BJ (cell line): ENCODE measurements at regions not wholly inside any gene's neighbourhood (a gene's known extent, or its start where the extent isn't known, plus 50 kb on each side); places are given as distances from the start of the nearest gene placed in this dataset.
"Not testable (repeated sequence)": the region's sequence is repeated elsewhere in the genome, so short reads cannot be mapped to it uniquely, and the experiment has no call there.

Experiments
- CTCF ChIA-PET: fragments of 350-600 bp; formaldehyde crosslinking; extraction: SDS; loops from one replicate; lab custom pipeline; 2021; ENCODE audit warnings: antibody characterized with exemption, inconsistent platforms; lab: Yijun Ruan, JAX
- POLR2A ChIA-PET: fragments of 300-600 bp; sonication (Branson Sonifier 250); formaldehyde crosslinking; extraction: SDS; loops from one replicate; lab custom pipeline; 2021; ENCODE audit warnings: antibody characterized with exemption; lab: Charles Lee
- DNase-seq: peaks from one replicate; pipeline ENCODE4 v3.0.0-alpha.2; 2011; ENCODE audit warnings: low read depth
- H3K27me3 ChIP-seq: 2 replicates; pipeline ENCODE4 v1.6.0; 2011; ENCODE audit warnings: low read length; ENCODE audit not compliant: control insufficient read depth, insufficient read depth
- H3K36me3 ChIP-seq: 2 replicates; pipeline ENCODE4 v1.5.1; 2011; ENCODE audit warnings: low read length; ENCODE audit not compliant: control insufficient read depth, insufficient read depth
- H3K4me3 ChIP-seq: 2 replicates; pipeline ENCODE4 v1.5.1; 2011; ENCODE audit warnings: low read depth, mild to moderate bottlenecking, control low read depth, low read length
- TF ChIP-seq, protein P1 (sequence below): IDR thresholded peaks from 2 replicates; pipeline ENCODE4 v1.5.1; 2011; ENCODE audit warnings: low read depth, mild to moderate bottlenecking, control low read depth, inconsistent platforms, low read length, moderate library complexity; ENCODE audit not compliant: insufficient read depth

DNA sequence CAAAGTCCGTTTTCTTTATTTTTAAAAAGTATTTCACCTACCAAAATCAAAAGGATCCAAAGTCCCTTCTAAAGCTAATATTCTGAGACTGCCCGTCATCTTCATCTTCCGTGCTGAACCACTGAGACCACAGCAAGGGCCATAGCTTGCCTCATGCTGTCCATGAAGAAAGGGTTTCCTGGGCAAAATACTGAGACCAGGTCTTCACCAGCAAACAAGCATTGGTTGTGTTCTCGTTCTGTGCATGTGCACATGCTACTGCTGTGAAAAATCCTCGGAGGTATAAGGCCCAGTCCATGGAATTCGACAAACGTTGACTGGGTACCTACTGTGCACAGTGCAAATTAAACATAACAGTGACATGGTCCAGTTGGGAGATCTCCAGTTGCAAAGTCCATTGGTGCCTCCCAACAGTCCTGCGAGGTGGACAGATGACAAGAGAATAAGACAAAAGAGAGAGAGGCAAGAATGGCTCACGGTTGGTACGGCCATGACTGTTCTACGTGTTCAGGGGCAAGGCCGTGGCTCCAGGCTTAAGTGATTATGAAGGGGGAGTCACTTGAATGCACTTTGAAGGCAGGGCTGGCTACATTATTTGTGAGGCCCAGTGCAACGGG is 192.6 kb upstream of the GLI2 start:
- ChIA-PET CTCF (interaction anchor here (0.9 kb wide), 1 partner anchor 134 kb away, joined by 3 read pairs; no protein-coding TSS in a partner anchor), POLR2A (no interaction called here)
- TF ChIP-seq, protein P1, sequence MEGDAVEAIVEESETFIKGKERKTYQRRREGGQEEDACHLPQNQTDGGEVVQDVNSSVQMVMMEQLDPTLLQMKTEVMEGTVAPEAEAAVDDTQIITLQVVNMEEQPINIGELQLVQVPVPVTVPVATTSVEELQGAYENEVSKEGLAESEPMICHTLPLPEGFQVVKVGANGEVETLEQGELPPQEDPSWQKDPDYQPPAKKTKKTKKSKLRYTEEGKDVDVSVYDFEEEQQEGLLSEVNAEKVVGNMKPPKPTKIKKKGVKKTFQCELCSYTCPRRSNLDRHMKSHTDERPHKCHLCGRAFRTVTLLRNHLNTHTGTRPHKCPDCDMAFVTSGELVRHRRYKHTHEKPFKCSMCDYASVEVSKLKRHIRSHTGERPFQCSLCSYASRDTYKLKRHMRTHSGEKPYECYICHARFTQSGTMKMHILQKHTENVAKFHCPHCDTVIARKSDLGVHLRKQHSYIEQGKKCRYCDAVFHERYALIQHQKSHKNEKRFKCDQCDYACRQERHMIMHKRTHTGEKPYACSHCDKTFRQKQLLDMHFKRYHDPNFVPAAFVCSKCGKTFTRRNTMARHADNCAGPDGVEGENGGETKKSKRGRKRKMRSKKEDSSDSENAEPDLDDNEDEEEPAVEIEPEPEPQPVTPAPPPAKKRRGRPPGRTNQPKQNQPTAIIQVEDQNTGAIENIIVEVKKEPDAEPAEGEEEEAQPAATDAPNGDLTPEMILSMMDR: no peak
- Histone ChIP-seq H3K27me3 (no peaks in the 10 kb centered on the region), H3K4me3 (no peak overlapping the region), H3K36me3 (no peaks in the 10 kb centered on the region)
- no peak for DNase-seq

DNA sequence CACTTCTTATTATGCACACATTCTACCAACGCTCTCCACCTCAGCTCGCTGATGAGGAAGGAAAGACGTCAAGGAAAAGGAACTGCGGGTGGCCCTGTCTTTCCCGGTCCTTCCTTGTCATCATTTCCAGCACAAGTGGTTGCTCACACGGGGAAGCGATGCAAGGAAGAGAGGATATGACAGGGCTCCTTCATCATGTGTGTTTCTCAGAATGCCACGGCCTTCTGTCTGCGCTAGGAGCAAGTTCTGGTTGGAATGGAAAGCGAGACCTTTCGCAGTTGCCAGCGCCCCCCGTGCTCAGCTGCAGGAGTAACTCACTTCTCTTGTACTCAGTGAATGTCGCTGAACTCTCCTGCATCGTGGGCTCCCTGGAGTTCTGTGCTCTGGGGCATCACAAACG is 191.8 kb upstream of the GLI2 start:
- POLR2A ChIA-PET: no interaction called here
- no peak for DNase-seq
- H3K36me3 ChIP-seq: no peaks in the 10 kb centered on the region

DNA sequence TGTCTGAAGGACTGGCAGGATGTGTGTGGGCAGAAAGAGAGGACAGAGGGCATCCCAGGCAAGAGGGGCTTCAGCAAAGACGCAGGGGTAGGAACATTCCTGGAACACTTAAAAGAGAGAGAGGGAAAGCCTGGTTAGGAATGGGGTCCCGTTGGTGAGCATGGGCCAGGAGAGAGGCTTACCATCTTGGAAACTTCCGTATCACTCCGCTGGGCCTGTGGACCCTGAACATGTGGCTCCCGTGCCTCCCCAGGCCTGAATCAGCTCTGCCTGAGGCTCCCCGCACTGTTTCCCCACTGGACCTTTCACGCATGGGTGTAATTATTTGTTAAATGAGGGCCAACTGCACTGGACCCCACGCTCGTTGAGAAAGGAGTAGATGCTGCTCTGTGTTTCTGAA is 191.1 kb upstream of the GLI2 start:
- DNase-seq: no peak
- H3K36me3 ChIP-seq: no peaks in the 10 kb centered on the region
- H3K27me3 ChIP-seq: no peaks in the 10 kb centered on the region
- TF ChIP-seq, protein P1: no peak
- POLR2A ChIA-PET: no interaction called here
- CTCF ChIA-PET: interaction anchor here (0.7 to 1.3 kb wide), 2 partner anchors 23 to 136 kb away, joined by 3 to 5 read pairs; no protein-coding TSS in a partner anchor
- H3K4me3 ChIP-seq: no peak overlapping the region

More for the DNA sequence above, 191.8 kb upstream of the GLI2 start:
- Histone ChIP-seq H3K4me3 (no peak overlapping the region), H3K27me3 (no peaks in the 10 kb centered on the region)
- TF ChIP-seq, protein P1: no peak
- CTCF ChIA-PET: no interaction called here

DNA sequence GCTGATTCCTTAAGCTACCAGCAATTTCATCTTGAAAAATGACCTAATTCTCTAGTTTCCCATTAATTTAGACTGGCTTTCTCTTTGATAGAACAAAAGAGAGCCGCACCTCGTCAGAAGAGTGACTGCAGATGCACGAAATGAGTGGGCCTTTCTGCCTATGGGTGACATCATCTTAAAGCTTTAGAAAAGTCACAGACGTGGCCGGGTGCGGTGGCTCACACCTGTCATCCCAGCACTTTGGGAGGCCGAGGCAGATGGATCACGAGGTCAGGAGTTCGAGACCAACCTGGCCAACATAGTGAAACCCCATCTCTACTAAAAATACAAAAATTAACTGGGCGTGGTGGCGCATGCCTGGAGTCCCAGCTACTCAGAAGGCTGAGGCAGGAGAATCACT is 190.7 kb upstream of the GLI2 start:
- CTCF ChIA-PET: interaction anchor here (0.7 to 1.3 kb wide), 2 partner anchors 24 to 136 kb away, joined by 3 to 5 read pairs; no protein-coding TSS in a partner anchor
- H3K27me3 ChIP-seq, H3K36me3 ChIP-seq, POLR2A ChIA-PET, H3K4me3 ChIP-seq, DNase-seq: not testable (repeated sequence)

DNA sequence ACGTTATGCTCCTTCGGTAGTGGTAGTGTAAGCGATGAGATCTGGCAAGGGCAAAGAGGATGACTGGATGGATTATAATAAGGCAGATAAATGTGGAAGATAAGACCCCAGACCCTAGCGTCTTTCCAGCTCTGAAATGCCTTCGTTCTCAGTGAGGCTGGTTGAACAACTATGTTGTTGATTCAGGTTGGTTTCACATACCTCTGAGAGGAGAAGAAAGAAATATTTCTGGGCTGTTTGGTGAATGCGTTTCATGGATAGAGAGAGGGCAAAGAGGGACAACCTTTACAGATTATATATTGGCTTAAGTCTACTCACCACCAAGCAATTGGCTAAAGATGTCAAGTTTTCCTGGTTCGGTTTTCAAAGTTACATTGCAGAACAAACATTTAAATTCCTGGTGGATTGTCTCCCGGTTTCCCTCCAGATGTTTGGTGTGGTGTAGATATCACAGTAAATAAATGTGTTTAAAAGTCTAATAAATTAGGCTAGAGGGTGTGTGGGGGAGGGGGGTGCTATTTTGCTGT is 190.1 kb upstream of the GLI2 start:
- ChIA-PET POLR2A (no interaction called here), CTCF (interaction anchor here (0.8 to 1.8 kb wide), 8 partner anchors 14 to 233 kb away, joined by 3 to 9 read pairs (median 4); no protein-coding TSS in a partner anchor)
- TF ChIP-seq, protein P1: no peak
- no peaks in the 10 kb centered on the region for H3K27me3 ChIP-seq
- H3K36me3 ChIP-seq: no peaks in the 10 kb centered on the region
- H3K4me3 ChIP-seq: no peak overlapping the region
- DNase-seq: no peak
